GM12878 (cell line): ENCODE measurements at regions not wholly inside any gene's neighbourhood (a gene's known extent, or its start where the extent isn't known, plus 50 kb on each side); places are given as distances from the start of the nearest gene placed in this dataset.

Experiments used
- ASH2L ChIP-seq: fragments of 300-600, 200-600 bp; sonication (generic); IDR thresholded peaks from 2 replicates; pipeline ENCODE4 v1.6.1; 2017; ENCODE audit warnings: low read depth, mild to moderate bottlenecking, borderline replicate concordance
- BHLHE40 ChIP-seq, 2 experiments: fragments of 450-650 bp in 1 of 2; IDR thresholded peaks; 2 replicates each; pipeline ENCODE4 v1.6.1; 2011 to 2017; ENCODE audit warnings: low read depth in 2 of 2, borderline replicate concordance in 1 of 2, improper control_type of control experiment in 1 of 2, low read length in 1 of 2, mild to moderate bottlenecking in 1 of 2
- EP300 ChIP-seq, 2 experiments: fragments of 150-350 bp in 1 of 2; IDR thresholded peaks; 2 replicates each; pipeline ENCODE4 v1.6.1; 2011 to 2012; ENCODE audit warnings: low read depth in 2 of 2, low read length in 2 of 2, borderline replicate concordance in 1 of 2, improper control_type of control experiment in 1 of 2, inconsistent platforms in 1 of 2; ENCODE audit not compliant: control insufficient read depth in 1 of 2
- ETV6 ChIP-seq, 2 experiments: fragments of 450-650 bp in 1 of 2; IDR thresholded peaks in 1 of 2; conservative IDR thresholded peaks in 1 of 2; 2 replicates each; pipeline ENCODE4 v1.6.1; 2014; ENCODE audit warnings: antibody characterized with exemption in 1 of 2, borderline replicate concordance in 1 of 2, low read depth in 1 of 2, mild to moderate bottlenecking in 1 of 2, moderate library complexity in 1 of 2
- KAT2A ChIP-seq: conservative IDR thresholded peaks from 2 replicates; pipeline ENCODE4 v1.6.1; 2011; ENCODE audit warnings: low read depth, low read length; ENCODE audit not compliant: control insufficient read depth
- NKRF ChIP-seq: fragments of 450-650 bp; conservative IDR thresholded peaks from 2 replicates; pipeline ENCODE4 v1.6.1; 2017; ENCODE audit warnings: mild to moderate bottlenecking, moderate library complexity
- SUPT20H ChIP-seq: IDR thresholded peaks from 2 replicates; pipeline ENCODE4 v1.6.1; 2011; ENCODE audit warnings: low read depth, mild to moderate bottlenecking, low read length, moderate library complexity, borderline replicate concordance; ENCODE audit not compliant: control insufficient read depth
- ZNF592 ChIP-seq: fragments of 450-650 bp; IDR thresholded peaks from 2 replicates; pipeline ENCODE4 v1.6.1; 2017; ENCODE audit warnings: mild to moderate bottlenecking, moderate library complexity
- ZZZ3 ChIP-seq: IDR thresholded peaks from 2 replicates; pipeline ENCODE4 v1.6.1; 2011; ENCODE audit warnings: low read depth; ENCODE audit not compliant: control insufficient read depth, insufficient read length
- TF ChIP-seq, protein P1 (sequence below): IDR thresholded peaks from 2 replicates; pipeline ENCODE4 v1.6.1; 2011; ENCODE audit warnings: low read depth, mild to moderate bottlenecking, low read length, moderate library complexity, borderline replicate concordance; ENCODE audit errors: extremely low read depth
- TF ChIP-seq, protein P2 (sequence below): IDR thresholded peaks from 2 replicates; pipeline ENCODE4 v1.6.1; 2012; ENCODE audit warnings: low read depth, low read length, improper control_type of control experiment

GRCh38 chr1:222233444-222234158 lies 314.3 kb downstream of the HHIPL2 start (continued):
- TF ChIP-seq ZNF592 (no peak), EP300 (IDR thresholded peaks at IDR 0.05; ENCODE audit: borderline replicate concordance in 1 of 2, control insufficient read depth in 1 of 2, low read depth in 2 of 2, low read length in 2 of 2) (no peak), ASH2L (no peak), ETV6 (conservative IDR thresholded peaks at IDR 0.05 in 1 of 2, IDR thresholded peaks at IDR 0.05 in 1 of 2; ENCODE audit: borderline replicate concordance in 1 of 2, low read depth in 1 of 2) (no peak), ZZZ3 (no peak), NKRF (no peak), BHLHE40 (IDR thresholded peaks at IDR 0.05; ENCODE audit: borderline replicate concordance in 1 of 2, low read depth in 2 of 2, low read length in 1 of 2) (no peak), KAT2A (no peak), SUPT20H (no peak)
- TF ChIP-seq, protein P1, sequence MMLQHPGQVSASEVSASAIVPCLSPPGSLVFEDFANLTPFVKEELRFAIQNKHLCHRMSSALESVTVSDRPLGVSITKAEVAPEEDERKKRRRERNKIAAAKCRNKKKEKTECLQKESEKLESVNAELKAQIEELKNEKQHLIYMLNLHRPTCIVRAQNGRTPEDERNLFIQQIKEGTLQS, result no peak
- TF ChIP-seq, protein P2, sequence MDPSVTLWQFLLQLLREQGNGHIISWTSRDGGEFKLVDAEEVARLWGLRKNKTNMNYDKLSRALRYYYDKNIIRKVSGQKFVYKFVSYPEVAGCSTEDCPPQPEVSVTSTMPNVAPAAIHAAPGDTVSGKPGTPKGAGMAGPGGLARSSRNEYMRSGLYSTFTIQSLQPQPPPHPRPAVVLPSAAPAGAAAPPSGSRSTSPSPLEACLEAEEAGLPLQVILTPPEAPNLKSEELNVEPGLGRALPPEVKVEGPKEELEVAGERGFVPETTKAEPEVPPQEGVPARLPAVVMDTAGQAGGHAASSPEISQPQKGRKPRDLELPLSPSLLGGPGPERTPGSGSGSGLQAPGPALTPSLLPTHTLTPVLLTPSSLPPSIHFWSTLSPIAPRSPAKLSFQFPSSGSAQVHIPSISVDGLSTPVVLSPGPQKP, result no peak
